Sigmoid colon (tissue), 6 donors: ENCODE measurements at regions not wholly inside any gene's neighbourhood (a gene's known extent, or its start where the extent isn't known, plus 50 kb on each side); places are given as distances from the start of the nearest gene placed in this dataset.

ENCODE experiments used
- DNase-seq: peaks from one replicate; pipeline ENCODE4 v3.0.0-alpha.2; 2019
- H3K27ac ChIP-seq, 4 donors: fragments of 200-600 bp; sonication (generic); one replicate each; pipeline ENCODE4 v1.5.1; 2016 to 2019; ENCODE audit warnings: mild to moderate bottlenecking in 1 of 4
- H3K27me3 ChIP-seq, 3 donors: fragments of 200-600 bp; sonication (generic); one replicate each; pipeline ENCODE4 v1.5.1; 2019; ENCODE audit warnings: mild to moderate bottlenecking in 1 of 3
- H3K36me3 ChIP-seq, 4 donors: fragments of 200-600 bp; sonication (generic); one replicate each; pipeline ENCODE4 v1.5.1; 2016 to 2019
- H3K4me1 ChIP-seq, 4 donors: fragments of 200-600 bp; sonication (generic); one replicate each; pipeline ENCODE4 v1.5.1; 2017 to 2019
- H3K4me3 ChIP-seq, 4 donors: fragments of 200-600 bp; sonication (generic); one replicate each; pipeline ENCODE4 v1.5.1; 2017 to 2019; ENCODE audit warnings: mild to moderate bottlenecking in 2 of 4, moderate library complexity in 1 of 4
- H3K9me3 ChIP-seq, 4 donors: fragments of 200-600 bp in 3 of 4; sonication (generic) in 3 of 4; one replicate each; pipeline versions ENCODE4 v1.5.1 to v1.6.1; 2013 to 2019
- CTCF ChIP-seq, 4 experiments: fragments of 450-650 bp in 3 of 4; fragments of 200-600 bp in 1 of 4; IDR thresholded peaks; one replicate each; pipeline ENCODE4 v1.5.1; 2016 to 2019; ENCODE audit warnings: antibody characterized with exemption in 4 of 4, mild to moderate bottlenecking in 3 of 4, moderate library complexity in 2 of 4
- EP300 ChIP-seq, 4 donors: sonication (generic); formaldehyde crosslinking; IDR thresholded peaks; one replicate each; pipeline ENCODE4 v1.6.1; 2017; ENCODE audit warnings: antibody characterized with exemption in 4 of 4
- POLR2A ChIP-seq, 2 donors: fragments of 450-650 bp; IDR thresholded peaks; one replicate each; pipeline ENCODE4 v1.6.1; 2016; ENCODE audit warnings: antibody characterized with exemption in 2 of 2, mild to moderate bottlenecking in 2 of 2, moderate library complexity in 2 of 2
- POLR2AphosphoS5 ChIP-seq, 4 donors: sonication (generic); formaldehyde crosslinking; IDR thresholded peaks; one replicate each; pipeline ENCODE4 v1.6.1; 2017; ENCODE audit warnings: antibody characterized with exemption in 4 of 4
- WGBS, 2 donors: extraction: QIAGEN DNeasy Blood & Tissue Kit; methylation state at CpG; one replicate each; pipeline ENCODE4 v1.1.7; 2013; 5-methylcytosine and 5-hydroxymethylcytosine counted together
- intact Hi-C: fragments of 100-400 bp; cut with DNase I; formaldehyde crosslinking; loops from one replicate; pipeline ENCODE4 v1.15.1; 2023
- donor health status: healthy with polysubstance abuse.
- donor health status: healthy.

DNA sequence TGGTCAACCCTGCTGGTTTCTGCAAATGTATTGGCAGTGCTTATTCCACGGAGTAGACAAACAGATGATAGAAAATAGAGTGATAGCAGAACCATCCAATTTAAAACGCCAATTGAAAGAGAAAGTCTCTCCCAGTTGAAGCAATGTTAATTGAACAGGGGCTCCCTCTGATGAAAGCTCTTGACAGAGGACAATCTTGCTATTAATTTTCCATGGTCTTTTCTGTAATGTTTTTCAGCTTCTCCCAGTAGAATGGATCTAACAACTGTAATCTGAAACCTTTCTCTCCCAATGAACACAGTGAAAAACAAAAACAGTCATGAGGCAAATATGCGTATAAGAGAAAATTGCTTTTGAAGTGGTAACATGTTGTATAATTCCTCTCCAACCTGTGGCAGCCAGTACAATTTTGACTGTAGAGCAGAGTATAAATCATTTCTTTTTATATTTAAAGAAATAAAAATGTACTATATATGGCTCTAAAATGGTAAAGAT is 225.1 kb upstream of the GALNTL6 start:
- Histone ChIP-seq H3K4me1 (no peaks in the 10 kb centered on the region), H3K27ac (no peak overlapping the region), H3K27me3 (no peaks in the 10 kb centered on the region), H3K4me3 (no peak overlapping the region), H3K9me3 (no peaks in the 10 kb centered on the region), H3K36me3 (no peaks in the 10 kb centered on the region)
- DNase-seq, result no peak
- intact Hi-C loops, result no loop called here
- TF ChIP-seq POLR2AphosphoS5 (IDR thresholded peaks at IDR 0.05) (no peak), EP300 (IDR thresholded peaks at IDR 0.05) (no peak), POLR2A (IDR thresholded peaks at IDR 0.05) (no peak), CTCF (IDR thresholded peaks at IDR 0.05) (no peak)
- 72 to 84% methylated on average over 3 of the region's 3 CpGs for WGBS, 2 donors

- intact Hi-C loops, result no loop called here
- no peaks in the 10 kb centered on the region for H3K4me1 ChIP-seq
- no peak for DNase-seq
Measured at GRCh38 chr4:171583790-171584189, 229.4 kb upstream of the GALNTL6 start.

DNA sequence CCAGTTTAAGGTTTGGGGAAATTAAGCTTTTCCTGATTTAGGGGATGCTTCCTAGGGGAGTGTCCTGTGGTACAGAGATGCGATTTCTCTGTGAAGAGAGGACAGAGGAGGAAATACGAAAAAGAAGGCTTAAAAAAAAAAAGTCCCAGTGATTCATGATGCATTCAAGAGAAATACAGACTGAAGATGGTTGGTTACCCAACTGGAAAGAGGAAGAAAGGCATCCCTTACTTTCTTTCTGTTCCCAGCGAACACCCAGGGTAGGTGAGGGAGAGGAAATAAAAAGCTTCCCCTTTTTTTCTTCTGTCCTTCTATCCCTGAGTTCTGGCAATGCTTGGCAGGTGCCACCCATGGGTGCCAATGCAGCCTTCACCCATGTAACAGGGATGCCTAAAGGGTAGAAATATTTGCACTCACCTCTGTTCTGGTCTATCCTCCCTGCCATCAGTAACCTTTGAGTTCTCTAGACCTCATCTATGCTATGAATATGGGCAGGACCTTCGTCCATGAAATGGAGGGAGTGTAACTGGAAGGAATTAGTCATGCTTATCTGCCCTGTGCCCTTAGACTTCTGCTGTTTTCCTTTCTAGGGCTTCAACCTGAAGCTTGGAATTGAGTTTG is 230.1 kb upstream of the GALNTL6 start:
- no peak for TF ChIP-seq POLR2AphosphoS5 (IDR thresholded peaks at IDR 0.05)
- TF ChIP-seq EP300 (IDR thresholded peaks at IDR 0.05), result no peak
- no peak for TF ChIP-seq POLR2A (IDR thresholded peaks at IDR 0.05)
- TF ChIP-seq CTCF (IDR thresholded peaks at IDR 0.05), result no peak
- no peak for DNase-seq
- no peak overlapping the region for H3K27ac ChIP-seq
- 38 to 58% methylated on average over 4 of the region's 4 CpGs for WGBS, 2 donors
- no peaks in the 10 kb centered on the region for H3K36me3 ChIP-seq
- H3K4me1 ChIP-seq, result no peaks in the 10 kb centered on the region
- intact Hi-C loops, result no loop called here
- H3K9me3 ChIP-seq, result no peaks in the 10 kb centered on the region
- H3K27me3 ChIP-seq, result no peaks in the 10 kb centered on the region
- H3K4me3 ChIP-seq, result no peak overlapping the region

More at GRCh38 chr4:171583790-171584189, 229.4 kb upstream of the GALNTL6 start:
- no peaks in the 10 kb centered on the region for H3K36me3 ChIP-seq
- H3K9me3 ChIP-seq, result no peaks in the 10 kb centered on the region
- H3K27ac ChIP-seq, result no peak overlapping the region
- TF ChIP-seq CTCF (IDR thresholded peaks at IDR 0.05), result no peak
- no peak for TF ChIP-seq EP300 (IDR thresholded peaks at IDR 0.05)
- TF ChIP-seq POLR2AphosphoS5 (IDR thresholded peaks at IDR 0.05), result no peak
- TF ChIP-seq POLR2A (IDR thresholded peaks at IDR 0.05), result no peak
- no peak overlapping the region for H3K4me3 ChIP-seq
- H3K27me3 ChIP-seq, result no peaks in the 10 kb centered on the region

DNA sequence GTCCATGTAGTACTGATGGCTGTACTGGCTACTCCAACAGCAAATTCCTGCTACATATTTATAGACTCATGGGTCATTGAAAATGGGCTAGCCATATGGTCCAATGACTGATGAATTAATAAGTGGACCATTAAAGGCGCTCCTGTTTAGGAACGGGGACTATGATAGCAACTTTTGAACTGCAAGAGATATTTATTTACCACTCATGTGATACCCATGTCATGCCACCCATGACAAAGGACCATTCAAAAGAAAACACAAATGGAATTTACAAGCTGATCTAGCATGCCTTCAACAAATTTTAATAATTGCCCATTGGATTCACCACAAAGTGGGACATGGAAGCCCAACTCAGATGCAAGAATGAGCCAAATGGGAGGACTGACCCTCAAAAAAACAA is 240.0 kb upstream of the GALNTL6 start:
- H3K36me3 ChIP-seq, result no peaks in the 10 kb centered on the region
- no peak for DNase-seq
- no peaks in the 10 kb centered on the region for H3K9me3 ChIP-seq
- no peaks in the 10 kb centered on the region for H3K4me1 ChIP-seq
- intact Hi-C loops, result no loop called here
- TF ChIP-seq POLR2A (IDR thresholded peaks at IDR 0.05), result no peak
- no peak for TF ChIP-seq POLR2AphosphoS5 (IDR thresholded peaks at IDR 0.05)
- no peak for TF ChIP-seq CTCF (IDR thresholded peaks at IDR 0.05)
- no peak for TF ChIP-seq EP300 (IDR thresholded peaks at IDR 0.05)
- no peak overlapping the region for H3K27ac ChIP-seq
- WGBS, 2 donors, result 90 to 91% methylated on average over 2 of the region's 2 CpGs
- no peaks in the 10 kb centered on the region for H3K27me3 ChIP-seq
- no peak overlapping the region for H3K4me3 ChIP-seq
